Right lobe of liver (tissue), 4 donors: ENCODE measurements at regions not wholly inside any gene's neighbourhood (a gene's known extent, or its start where the extent isn't known, plus 50 kb on each side); places are given as distances from the start of the nearest gene placed in this dataset.

Source experiments
- POLR2A ChIP-seq: fragments of 450-650 bp; IDR thresholded peaks from one replicate; pipeline ENCODE4 v1.6.1; 2017; ENCODE audit warnings: antibody characterized with exemption, mild to moderate bottlenecking
- TF ChIP-seq, protein P1 (sequence below), 4 donors: fragments of 200-600 bp in 3 of 4; fragments of 450-650 bp in 1 of 4; IDR thresholded peaks; one replicate each; pipeline versions ENCODE4 v1.5.1 to v1.8.0; 2016 to 2022; ENCODE audit warnings: antibody characterized with exemption in 4 of 4, mild to moderate bottlenecking in 2 of 4
- donor health status: DM: no; HTN: no; CAD: no.
- donor health status: DM: no; HTN: no; CAD: no.
- donor health status: DM: no; HTN: yes; CAD: no.

DNA sequence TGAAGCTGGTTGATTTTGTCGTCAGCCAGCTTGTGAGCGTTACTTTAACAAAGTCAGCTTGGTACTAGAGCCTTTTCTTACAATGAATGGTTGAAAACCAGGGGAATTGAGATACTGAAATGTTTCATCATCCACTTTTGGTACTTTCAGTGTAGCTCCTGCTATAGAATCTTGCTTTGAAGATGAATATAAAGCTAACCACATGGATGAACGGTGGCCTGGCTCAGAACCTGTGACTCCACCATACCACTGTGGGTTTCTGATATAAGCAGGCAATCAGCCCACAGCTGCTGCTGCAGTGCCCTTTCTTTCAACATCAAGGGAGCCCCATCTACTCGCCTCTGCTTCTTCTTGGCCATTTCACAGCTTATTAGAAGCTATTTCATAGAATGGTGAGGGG is 53.2 kb upstream of the GPR45 start:
- TF ChIP-seq, protein P1, sequence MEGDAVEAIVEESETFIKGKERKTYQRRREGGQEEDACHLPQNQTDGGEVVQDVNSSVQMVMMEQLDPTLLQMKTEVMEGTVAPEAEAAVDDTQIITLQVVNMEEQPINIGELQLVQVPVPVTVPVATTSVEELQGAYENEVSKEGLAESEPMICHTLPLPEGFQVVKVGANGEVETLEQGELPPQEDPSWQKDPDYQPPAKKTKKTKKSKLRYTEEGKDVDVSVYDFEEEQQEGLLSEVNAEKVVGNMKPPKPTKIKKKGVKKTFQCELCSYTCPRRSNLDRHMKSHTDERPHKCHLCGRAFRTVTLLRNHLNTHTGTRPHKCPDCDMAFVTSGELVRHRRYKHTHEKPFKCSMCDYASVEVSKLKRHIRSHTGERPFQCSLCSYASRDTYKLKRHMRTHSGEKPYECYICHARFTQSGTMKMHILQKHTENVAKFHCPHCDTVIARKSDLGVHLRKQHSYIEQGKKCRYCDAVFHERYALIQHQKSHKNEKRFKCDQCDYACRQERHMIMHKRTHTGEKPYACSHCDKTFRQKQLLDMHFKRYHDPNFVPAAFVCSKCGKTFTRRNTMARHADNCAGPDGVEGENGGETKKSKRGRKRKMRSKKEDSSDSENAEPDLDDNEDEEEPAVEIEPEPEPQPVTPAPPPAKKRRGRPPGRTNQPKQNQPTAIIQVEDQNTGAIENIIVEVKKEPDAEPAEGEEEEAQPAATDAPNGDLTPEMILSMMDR (IDR thresholded peaks at IDR 0.05): no peak
- TF ChIP-seq POLR2A: no peak
